ENCODE measurements at regions not wholly inside any gene's neighbourhood (a gene's known extent, or its start where the extent isn't known, plus 50 kb on each side); places are given as distances from the start of the nearest gene placed in this dataset.
"Not testable (repeated sequence)": the region's sequence is repeated elsewhere in the genome, so short reads cannot be mapped to it uniquely, and the experiment has no call there.

- no peak for DNase-seq
Observed at GRCh38 chr1:82392513-82392912, 591.8 kb downstream of the ADGRL2 start.

GRCh38 chr1:82391712-82392111 is 591.0 kb downstream of the ADGRL2 start:
- DNase-seq: no peak

DNA sequence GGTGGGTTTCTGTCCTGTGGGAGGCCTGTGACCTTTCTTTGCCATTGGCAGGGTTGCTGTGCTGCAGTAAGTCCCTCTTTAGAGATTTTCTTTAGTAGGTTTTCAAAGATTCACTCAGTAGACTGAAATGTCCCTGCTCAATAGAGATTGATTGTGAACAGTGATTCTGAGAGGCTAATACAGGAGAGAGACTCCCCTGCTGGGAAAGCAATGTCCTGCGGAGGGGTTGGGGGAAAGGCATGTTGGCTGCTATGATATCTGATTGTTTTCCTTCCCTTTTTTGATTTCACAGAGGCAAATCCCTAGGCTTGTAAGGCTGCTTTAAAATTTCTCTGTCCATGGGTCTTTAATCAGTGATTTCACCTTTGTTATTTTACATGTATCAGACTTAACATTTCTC is 589.9 kb downstream of the ADGRL2 start:
- no peak for DNase-seq

GRCh38 chr1:82388679-82389078 is 587.9 kb downstream of the ADGRL2 start:
- no peak for DNase-seq

DNA sequence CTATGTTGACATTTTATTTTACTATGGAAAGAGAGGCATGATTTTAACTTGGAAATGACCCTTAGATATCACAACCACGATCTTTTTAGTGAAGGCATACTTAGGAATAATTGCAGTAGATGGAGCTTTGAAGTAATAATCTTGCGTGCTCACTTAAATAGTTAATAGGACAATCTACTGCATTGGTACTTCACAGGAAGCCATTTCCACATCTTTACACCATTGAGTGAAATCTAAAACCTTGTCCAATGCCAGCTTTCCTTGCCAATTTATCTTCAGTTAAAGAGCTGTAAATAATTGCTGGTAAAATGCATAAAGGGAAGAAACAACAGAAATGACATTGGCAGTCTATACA is 586.3 kb downstream of the ADGRL2 start:
- DNase-seq: no peak

GRCh38 chr1:82386365-82387011 is 585.8 kb downstream of the ADGRL2 start:
- no peak for DNase-seq

GRCh38 chr1:82384776-82385175 is 584.0 kb downstream of the ADGRL2 start:
- no peak for DNase-seq

GRCh38 chr1:82377201-82377884 is 576.6 kb downstream of the ADGRL2 start:
- DNase-seq: no peak

DNA sequence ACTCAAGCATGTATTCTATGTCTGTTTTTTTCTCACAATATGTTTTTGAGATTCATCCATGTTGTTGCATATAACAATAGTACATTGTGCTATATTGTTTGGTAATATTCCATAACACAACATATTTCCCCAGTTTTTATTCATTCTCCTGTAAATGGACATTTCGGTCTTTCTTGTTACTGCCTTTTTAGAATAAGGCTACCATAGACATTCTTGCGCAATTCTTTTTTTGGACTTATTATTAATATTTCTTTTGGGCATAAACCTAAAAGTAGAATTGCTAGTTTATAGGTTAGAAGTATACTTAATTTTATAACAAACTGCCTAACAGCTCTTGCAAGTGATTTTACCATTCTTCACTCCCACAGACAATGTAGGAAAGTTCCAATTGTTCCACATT is 573.0 kb downstream of the ADGRL2 start:
- DNase-seq: no peak

GRCh38 chr1:82371844-82372498 is 571.2 kb downstream of the ADGRL2 start:
- no peak for DNase-seq

- DNase-seq: no peak
Observed at GRCh38 chr1:82367456-82367855, 566.7 kb downstream of the ADGRL2 start.

GRCh38 chr1:82366689-82367088 is 566.0 kb downstream of the ADGRL2 start:
- no peak for DNase-seq

GRCh38 chr1:82359541-82359940 is 558.8 kb downstream of the ADGRL2 start:
- DNase-seq: not testable (repeated sequence)

GRCh38 chr1:82358706-82359105 is 558.0 kb downstream of the ADGRL2 start:
- not testable (repeated sequence) for DNase-seq

DNA sequence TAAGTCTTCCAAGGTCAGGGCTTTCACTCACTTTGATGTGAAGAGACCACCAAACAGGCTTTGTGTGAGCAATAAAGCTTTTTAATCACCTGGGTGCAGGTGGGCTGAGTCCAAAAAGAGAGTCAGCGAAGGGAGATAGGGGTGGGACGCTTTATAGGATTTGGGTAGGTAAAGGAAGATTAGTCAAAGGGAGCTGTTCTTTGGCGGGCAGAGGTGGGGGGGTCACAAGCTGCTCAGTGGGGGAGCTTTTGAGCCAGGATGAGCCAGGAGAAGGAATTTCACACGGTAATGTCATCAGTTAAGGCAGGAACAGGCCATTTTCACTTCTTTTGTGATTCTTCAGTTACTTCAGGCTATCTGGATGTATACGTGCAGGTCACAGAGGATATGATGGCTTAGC is 553.8 kb downstream of the ADGRL2 start:
- DNase-seq: not testable (repeated sequence)

DNA sequence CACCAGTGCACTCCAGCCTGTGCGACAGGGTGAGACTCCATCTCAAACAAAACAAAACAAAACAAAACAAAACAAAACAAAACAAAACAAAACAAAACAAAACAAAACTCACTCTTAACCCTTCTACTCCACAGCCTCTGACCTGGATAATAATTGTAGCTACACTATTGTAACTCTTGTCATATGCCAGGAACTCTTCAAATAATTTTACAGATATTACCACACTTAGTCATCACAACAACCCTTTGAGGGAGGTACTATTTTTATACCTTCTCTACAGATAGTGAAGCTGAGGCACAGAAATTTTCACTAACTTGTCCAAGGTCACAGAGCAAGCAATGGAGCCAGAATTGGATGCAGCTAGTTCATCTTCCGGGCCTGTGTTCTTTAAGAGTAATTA is 547.8 kb downstream of the ADGRL2 start:
- DNase-seq: no peak

DNA sequence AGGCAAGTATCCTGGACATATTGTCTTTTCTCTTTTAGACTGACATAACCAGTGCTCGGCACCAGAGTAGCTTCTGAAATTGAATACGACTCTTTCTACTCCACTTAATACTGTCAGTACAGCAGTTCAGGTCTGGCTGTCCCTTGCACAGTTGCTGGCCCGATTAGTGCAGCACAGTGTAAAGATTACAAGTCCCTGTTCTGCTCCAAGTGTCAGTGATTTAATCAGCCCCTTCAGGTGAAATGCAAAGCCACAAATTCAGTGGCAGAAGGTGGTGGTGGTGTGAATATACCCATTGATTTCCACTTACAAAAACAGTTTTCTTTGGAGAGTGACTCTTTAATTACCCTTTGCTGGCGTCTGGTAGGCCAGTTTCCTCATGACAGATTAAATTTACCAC is 545.4 kb downstream of the ADGRL2 start:
- DNase-seq: no peak

DNA sequence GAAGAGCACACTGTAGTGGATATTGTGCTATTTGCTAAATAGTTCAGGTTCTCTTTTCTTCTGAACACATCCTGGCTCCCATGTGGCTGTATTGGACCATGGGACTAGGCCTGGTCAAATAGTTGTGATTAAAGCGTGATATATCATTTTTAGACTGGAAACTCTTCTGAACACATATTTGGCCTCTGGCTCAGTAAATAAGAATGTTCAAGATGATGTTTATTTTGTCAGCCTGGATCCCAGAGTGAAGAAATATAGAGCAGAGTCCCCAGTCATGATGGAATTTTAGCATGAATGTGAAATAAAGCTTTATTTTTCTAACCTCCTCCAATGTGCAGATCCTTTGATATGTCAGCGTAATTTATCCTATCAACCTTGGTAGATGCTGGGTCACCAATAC is 542.6 kb downstream of the ADGRL2 start:
- DNase-seq: no peak

DNA sequence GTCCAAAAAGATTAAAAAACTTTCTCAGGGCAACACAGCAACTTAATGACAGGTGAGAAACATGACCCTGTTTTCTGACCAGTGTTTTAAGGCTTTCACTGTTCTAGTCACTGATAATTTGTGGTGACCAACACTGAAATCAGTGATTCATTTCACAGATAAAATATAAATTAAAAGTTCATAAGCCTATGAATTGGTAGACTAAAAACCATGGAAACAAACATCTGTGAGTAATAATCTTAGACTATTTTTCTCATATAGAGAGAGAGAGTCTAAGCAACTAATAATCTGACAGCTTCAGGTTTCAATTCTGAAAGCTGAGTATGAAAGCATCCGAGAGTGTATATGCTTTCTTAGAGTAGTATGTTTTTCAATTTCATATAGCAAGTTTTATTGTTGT is 536.9 kb downstream of the ADGRL2 start:
- DNase-seq: no peak

DNA sequence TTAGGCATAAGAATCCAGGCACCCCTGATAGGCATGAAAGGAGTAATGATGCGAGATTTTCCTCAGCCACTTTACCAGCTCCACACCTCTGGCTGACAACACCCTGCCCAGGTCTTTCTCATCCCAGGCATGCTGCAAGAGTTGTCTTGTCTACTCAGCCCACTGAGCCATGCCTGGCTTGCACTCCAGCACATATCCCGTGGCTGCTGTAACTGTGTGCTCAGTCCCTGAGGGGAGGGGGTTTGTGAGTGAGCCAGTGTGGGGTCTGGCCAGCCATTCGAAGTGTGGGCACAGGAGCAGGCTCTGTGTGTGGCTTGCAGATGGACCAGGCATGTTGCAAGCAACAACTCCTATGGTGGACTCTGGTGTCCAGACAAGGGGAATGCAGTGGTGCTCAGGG is 529.6 kb downstream of the ADGRL2 start:
- DNase-seq: no peak

GRCh38 chr1:82329226-82329625 is 528.5 kb downstream of the ADGRL2 start:
- no peak for DNase-seq

DNA sequence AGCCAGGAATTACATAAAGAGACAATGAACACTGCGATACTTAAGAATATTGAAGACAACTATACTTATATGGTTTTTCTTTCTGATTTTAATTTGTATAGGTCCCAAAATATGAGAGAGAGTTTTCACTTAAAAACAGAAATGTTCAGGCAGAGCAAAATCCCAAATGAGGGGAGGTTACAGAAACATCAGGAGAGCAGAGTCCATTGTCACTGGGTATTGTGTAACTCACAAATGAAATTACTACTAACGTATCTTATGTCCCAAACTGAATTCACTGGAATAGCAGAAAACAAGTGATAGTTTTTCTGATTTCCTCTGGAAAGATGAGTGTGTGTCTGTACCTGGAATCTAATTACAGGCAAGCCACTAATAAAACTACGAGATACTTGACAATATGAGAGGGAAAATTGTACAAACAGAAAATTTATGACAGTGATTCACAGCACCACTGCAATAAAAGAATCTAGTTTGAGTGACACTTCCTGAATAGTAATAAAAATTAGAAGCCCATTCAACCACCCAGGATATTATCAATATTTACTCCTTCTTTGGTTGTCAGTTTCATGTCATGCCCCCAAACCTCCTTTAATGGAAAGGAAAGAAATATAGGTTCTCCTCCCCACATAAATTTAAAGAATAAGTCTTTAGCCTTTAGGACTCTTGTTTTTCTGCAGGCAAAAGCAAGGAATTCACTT is 522.6 kb downstream of the ADGRL2 start:
- DNase-seq: no peak

DNA sequence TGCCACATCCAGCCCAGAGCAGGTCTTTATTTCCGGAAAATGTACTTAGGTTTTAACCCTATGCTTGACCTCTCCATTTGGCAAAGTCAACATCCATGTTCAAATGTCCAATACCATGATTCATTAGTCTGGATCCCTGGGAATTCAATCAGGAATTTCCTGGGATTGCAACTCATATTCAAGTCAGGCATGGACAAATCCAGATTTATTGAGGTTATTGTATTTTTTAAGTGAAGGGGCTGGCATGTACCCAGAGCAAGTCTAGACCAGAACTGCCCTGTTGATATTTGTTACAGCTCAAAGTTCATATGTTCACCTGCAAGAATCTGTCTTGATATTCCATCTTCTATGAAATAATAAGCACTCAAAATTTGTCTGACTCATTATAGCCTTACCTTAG is 521.1 kb downstream of the ADGRL2 start:
- DNase-seq: no peak

GRCh38 chr1:82319546-82319945 is 518.8 kb downstream of the ADGRL2 start:
- no peak for DNase-seq
